Epithelial cell of proximal tubule (primary cell): ENCODE measurements at regions not wholly inside any gene's neighbourhood (a gene's known extent, or its start where the extent isn't known, plus 50 kb on each side); places are given as distances from the start of the nearest gene placed in this dataset.
"Not testable (repeated sequence)": the region's sequence is repeated elsewhere in the genome, so short reads cannot be mapped to it uniquely, and the experiment has no call there.

Experiments used
- DNase-seq: peaks from one replicate; pipeline ENCODE4 v3.0.0-alpha.2; 2011; ENCODE audit warnings: low read depth
- H3K4me3 ChIP-seq: 2 replicates; pipeline ENCODE4 v1.5.1; 2011; ENCODE audit warnings: low read depth, mild to moderate bottlenecking, low read length
- CTCF ChIP-seq: conservative IDR thresholded peaks from 2 replicates; pipeline ENCODE4 v1.5.1; 2012; ENCODE audit warnings: low read depth, mild to moderate bottlenecking, low read length

DNA sequence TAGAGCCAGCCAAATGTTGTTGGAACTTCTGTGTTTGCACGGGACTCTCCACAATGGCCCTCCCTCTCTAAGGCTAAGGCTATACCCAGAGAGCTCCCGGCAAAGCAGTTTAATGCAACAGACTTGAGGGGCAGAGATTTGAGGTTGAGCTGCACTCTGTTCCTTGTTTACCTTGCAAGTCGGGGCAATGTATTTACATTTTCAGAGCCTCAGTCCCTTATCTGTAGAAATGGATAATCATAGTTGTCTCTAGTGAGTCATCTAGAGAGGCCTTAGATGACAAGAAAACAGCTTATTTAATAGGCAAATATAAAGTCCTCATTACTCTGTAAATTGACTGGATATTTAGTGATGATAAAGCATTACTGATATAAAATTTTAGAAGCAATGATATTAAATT lies 917.7 kb downstream of the MCTP2 start:
- no peak for TF ChIP-seq CTCF
- no peak for DNase-seq
- H3K4me3 ChIP-seq: no peak overlapping the region

DNA sequence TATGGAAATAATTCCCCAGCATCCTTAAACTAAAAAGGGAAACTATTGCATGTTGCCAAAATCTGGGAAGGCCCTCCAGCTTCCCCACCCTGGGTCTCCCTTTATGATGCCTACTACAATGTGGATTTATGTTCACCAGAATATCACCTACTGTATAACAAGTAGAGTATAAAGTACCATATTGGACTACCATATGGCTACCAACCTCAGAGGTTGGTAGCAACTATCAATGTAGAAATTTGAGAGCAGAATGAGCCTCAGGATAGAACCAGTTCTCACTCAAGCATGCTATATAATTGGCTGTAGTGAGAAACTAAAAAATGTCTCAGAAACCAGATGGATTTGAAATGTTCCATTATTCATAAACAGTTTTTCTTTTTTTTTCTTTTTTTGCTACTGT lies 918.4 kb downstream of the MCTP2 start:
- no peak for TF ChIP-seq CTCF
- no peak for DNase-seq
- H3K4me3 ChIP-seq: no peak overlapping the region

- no peak for DNase-seq
- no peak overlapping the region for H3K4me3 ChIP-seq
- TF ChIP-seq CTCF: no peak
These were observed 919.1 kb downstream of the MCTP2 start for GRCh38 chr15:95150466-95150865.

DNA sequence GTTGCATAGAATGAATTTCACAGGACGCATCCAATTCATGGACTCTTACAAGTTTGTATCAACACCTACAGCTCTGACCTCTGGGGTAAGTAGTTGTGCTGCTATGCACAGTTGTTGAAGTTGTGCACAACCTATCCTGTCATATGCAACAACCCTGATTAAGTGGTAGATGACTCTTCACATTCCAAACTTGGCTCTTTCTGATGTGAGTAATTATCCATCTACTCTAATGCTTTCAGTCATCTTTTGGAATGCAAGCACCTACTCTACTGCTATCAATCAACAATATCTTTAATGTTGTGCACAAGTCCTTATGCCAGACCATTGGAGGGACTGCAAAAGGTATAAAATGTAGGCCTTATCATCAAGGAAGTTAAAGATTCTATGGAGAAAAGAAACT lies 921.4 kb downstream of the MCTP2 start:
- DNase-seq: no peak
- H3K4me3 ChIP-seq: no peak overlapping the region
- no peak for TF ChIP-seq CTCF

- DNase-seq, H3K4me3 ChIP-seq: not testable (repeated sequence)
These were observed 921.8 kb downstream of the MCTP2 start for GRCh38 chr15:95153201-95153600.

DNA sequence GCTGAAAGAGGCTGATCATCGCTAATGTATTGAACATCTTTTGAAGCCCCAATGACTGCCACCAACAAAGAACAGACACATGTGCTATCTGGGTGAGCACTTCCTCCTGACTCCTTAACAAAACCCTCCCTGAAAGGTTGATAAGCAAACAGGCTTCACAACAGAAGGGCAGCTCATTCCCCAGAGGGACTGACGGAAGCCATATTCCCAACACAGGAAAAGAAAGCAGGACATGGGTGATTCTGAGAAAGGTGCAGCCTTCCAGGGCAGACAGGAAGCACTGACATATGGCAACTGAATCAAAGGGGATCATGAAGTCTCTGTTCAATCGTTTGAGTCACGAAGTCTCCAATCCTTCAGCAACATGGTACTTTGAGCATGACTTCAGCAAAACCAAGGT lies 929.0 kb downstream of the MCTP2 start:
- no peak for TF ChIP-seq CTCF
- no peak overlapping the region for H3K4me3 ChIP-seq
- DNase-seq: no peak

GRCh38 chr15:95162069-95162468 lies 930.7 kb downstream of the MCTP2 start:
- no peak for DNase-seq
- H3K4me3 ChIP-seq: no peak overlapping the region
- TF ChIP-seq CTCF: no peak

DNA sequence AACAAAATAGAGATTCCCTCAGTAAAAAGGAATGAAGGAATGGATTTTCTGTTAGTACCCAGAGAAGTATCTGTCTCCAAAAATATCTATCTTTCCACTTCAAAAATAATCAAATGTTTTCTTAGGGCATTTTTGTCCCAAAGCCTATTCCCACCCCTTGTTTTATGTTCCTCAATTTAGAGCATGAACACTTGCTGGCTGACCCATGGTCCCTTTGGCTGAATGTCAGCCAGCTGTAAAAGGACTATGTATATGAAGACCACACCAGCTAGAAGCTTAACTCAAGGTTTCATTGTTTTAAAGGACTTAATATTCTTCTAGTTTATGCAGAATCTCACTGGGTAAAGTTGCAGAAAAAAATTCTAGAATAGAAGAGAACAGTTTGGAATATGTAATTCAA lies 931.2 kb downstream of the MCTP2 start:
- TF ChIP-seq CTCF: no peak
- DNase-seq: no peak

More for the DNA sequence above, 931.2 kb downstream of the MCTP2 start:
- H3K4me3 ChIP-seq: no peak overlapping the region
